Kidney (tissue), 13 donors: ENCODE measurements at regions not wholly inside any gene's neighbourhood (a gene's known extent, or its start where the extent isn't known, plus 50 kb on each side); places are given as distances from the start of the nearest gene placed in this dataset.
A peak's percentile ranks its signal among the peaks of the same experiment; 100 is the strongest.

Experiments
- DNase-seq, 5 donors: peaks; one replicate each; pipeline ENCODE4 v3.0.0-alpha.2; 2013 to 2020
- FAIRE-seq: peaks from 2 replicates; lab custom pipeline; 2012; peaks lifted over from hg19 to GRCh38; lab: Jason Lieb, UNC
- H3K27ac ChIP-seq, 2 donors: one replicate each; pipeline ENCODE4 v1.7.0; 2013; ENCODE audit warnings: low read depth in 2 of 2, low read length in 2 of 2, inconsistent platforms in 1 of 2
- H3K27me3 ChIP-seq: one replicate; pipeline ENCODE4 v1.7.1; 2013; ENCODE audit warnings: low read length, inconsistent platforms; ENCODE audit not compliant: control insufficient read depth, insufficient read depth
- H3K36me3 ChIP-seq, 3 donors: one replicate each; pipeline versions ENCODE4 v1.7.0 to v1.7.1; 2013; ENCODE audit warnings: low read length in 3 of 3, control low read depth in 1 of 3, inconsistent platforms in 1 of 3; ENCODE audit not compliant: insufficient read depth in 3 of 3, control insufficient read depth in 2 of 3
- H3K4me1 ChIP-seq, 3 donors: one replicate each; pipeline versions ENCODE4 v1.7.0 to v1.7.1; 2013; ENCODE audit warnings: low read length in 3 of 3, inconsistent platforms in 1 of 3, low read depth in 1 of 3; ENCODE audit not compliant: control insufficient read depth in 2 of 3, insufficient read depth in 2 of 3
- H3K4me3 ChIP-seq, 3 donors: one replicate each; pipeline versions ENCODE4 v1.7.0 to v1.8.1; 2013; ENCODE audit warnings: low read length in 3 of 3, control low read depth in 1 of 3, inconsistent platforms in 1 of 3
- H3K9ac ChIP-seq, 3 donors: one replicate each; pipeline versions ENCODE4 v1.7.0 to v1.7.1; 2013; ENCODE audit warnings: low read length in 3 of 3, control low read depth in 1 of 3, inconsistent platforms in 1 of 3
- H3K9me3 ChIP-seq, 3 donors: one replicate each; pipeline versions ENCODE4 v1.7.0 to v1.7.1; 2013; ENCODE audit warnings: low read length in 3 of 3, control low read depth in 1 of 3, inconsistent platforms in 1 of 3; ENCODE audit not compliant: control insufficient read depth in 2 of 3, insufficient read depth in 1 of 3
- intact Hi-C: fragments of 100-400 bp; cut with DNase I; formaldehyde crosslinking; loops from one replicate; pipeline ENCODE4 v1.11.1; 2022
- TF ChIP-seq, protein P1 (sequence below): IDR thresholded peaks from 3 replicates; pipeline ENCODE4 v1.5.1; 2012; ENCODE audit warnings: mild to moderate bottlenecking, moderate library complexity, borderline replicate concordance; ENCODE audit not compliant: insufficient read depth; ENCODE audit errors: extremely low read depth
- donor health status: control.
- donor health status: control.
- donor health status: control.
- donor health status: control.
- donor health status: control.
- donor health status: DM: yes; HTN: yes; CAD: no.
- donor health status: Normal renal cell carcinoma (clear cell type).

DNA sequence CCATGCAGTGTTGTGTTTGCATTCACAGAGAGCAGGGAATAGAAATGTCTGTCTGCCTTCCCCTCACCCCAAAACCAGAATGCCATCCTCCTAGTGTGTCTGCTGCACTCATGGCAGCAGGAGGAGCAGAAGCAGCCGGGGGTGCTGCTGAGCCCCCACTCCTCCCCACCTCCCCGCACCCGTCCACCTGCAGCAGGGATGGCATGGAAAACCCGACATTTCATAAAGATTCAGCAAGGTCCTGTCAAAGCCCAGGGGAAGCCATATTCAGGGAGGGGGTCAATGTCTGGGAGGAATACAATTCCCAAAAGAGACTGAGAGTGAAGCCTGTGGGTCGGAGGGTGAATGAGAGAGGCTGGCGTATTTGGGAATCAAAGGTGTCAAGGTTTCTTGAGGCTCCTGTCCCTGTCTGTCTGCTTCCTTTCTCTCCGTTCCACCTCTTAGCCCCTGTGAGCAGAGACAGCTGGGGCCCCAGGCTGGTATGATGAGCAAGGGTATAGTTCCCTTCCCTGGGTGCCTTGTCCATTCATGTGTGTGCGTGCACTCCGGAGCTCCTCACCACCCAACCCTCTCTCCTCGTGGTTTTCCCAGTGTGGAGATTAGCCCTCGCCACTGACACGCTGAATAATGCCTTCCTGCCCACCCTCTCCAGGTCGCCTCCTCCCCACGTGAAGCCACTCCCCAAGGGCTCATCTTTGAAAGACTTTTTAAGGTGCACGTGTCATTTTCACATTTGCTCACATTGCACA, 133.5 kb upstream of the ZNF236 start:
- no peak overlapping the region for H3K4me3 ChIP-seq
- H3K9ac ChIP-seq = no peak overlapping the region
- no peak for FAIRE-seq
- no peaks in the 10 kb centered on the region for H3K9me3 ChIP-seq
- H3K36me3 ChIP-seq = no peaks in the 10 kb centered on the region
- no peak overlapping the region for H3K27ac ChIP-seq
- intact Hi-C loops = no loop called here
- no peak for DNase-seq
- H3K4me1 ChIP-seq = peaks cover 0 to 3% (median 2%) of the 10 kb centered on the region in 3 donors
- H3K27me3 ChIP-seq = no peaks in the 10 kb centered on the region
- TF ChIP-seq, protein P1, sequence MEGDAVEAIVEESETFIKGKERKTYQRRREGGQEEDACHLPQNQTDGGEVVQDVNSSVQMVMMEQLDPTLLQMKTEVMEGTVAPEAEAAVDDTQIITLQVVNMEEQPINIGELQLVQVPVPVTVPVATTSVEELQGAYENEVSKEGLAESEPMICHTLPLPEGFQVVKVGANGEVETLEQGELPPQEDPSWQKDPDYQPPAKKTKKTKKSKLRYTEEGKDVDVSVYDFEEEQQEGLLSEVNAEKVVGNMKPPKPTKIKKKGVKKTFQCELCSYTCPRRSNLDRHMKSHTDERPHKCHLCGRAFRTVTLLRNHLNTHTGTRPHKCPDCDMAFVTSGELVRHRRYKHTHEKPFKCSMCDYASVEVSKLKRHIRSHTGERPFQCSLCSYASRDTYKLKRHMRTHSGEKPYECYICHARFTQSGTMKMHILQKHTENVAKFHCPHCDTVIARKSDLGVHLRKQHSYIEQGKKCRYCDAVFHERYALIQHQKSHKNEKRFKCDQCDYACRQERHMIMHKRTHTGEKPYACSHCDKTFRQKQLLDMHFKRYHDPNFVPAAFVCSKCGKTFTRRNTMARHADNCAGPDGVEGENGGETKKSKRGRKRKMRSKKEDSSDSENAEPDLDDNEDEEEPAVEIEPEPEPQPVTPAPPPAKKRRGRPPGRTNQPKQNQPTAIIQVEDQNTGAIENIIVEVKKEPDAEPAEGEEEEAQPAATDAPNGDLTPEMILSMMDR = no peak

DNA sequence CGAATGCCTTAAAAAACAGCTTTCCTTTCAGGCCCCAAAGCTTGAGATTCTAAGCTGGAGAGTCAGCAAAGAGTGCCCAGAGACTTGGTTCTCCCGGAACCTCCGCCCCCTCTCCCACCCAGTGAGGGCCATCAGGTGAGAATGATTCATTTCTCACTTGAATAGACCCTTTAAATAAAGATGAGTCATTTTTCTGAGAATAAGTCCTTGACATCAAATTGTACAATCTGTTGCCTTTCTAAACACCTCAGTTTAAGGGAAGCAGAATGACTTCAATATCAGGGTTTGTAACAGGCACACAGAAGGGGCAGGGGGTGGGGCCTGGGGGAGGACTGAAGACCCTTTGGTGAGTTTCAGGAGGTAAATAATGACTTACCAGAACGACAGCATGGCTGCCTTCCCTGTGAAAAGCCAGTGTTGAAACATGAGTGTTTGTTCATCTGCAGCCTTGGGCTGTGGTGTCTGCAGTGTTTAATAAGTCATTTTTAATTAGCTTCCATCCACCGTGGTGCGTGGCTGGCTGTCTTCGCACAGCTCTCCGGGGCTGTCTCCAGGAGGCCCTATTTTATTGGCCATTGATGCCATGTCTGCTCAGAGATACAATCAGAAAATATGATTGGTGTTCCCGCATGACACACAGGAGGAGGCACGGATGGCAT, 134.9 kb upstream of the ZNF236 start:
- peak overlapping the region in 1 of 2 donors; percentile 19 for H3K27ac ChIP-seq
- H3K9me3 ChIP-seq = no peaks in the 10 kb centered on the region
- H3K36me3 ChIP-seq = no peaks in the 10 kb centered on the region
- DNase-seq (no peak), FAIRE-seq (no peak)
- H3K4me3 ChIP-seq = no peak overlapping the region
- no peak overlapping the region for H3K9ac ChIP-seq
- TF ChIP-seq, protein P1 = no peak
- H3K4me1 ChIP-seq = peaks cover 0 to 3% (median 2%) of the 10 kb centered on the region in 3 donors
- intact Hi-C loops = no loop called here
- no peaks in the 10 kb centered on the region for H3K27me3 ChIP-seq

DNA sequence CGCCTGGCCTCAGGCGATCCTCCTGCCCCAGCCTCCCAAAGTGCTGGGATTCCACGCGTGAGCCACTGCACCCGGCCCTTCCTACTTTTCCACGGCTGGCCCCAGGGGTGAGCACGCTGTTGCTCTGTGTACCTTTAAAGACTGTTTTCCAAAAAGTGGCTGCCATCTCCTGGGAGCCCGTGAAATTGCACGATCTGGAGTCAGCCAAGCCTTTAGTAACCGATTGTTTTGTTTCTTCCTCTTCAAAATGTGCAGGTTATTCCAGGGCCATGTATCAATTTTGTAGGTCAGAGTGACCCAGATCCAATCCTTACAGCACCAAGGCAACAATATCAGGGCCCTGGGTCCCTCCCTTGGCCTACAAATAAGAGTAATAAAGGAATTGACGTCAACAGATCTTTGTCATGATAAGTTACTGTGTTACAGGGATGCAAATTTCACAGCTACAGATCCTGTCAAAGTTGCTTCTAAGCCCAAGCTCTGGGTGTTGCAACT, 135.6 kb upstream of the ZNF236 start:
- Histone ChIP-seq H3K9me3 (no peaks in the 10 kb centered on the region), H3K4me3 (no peak overlapping the region), H3K36me3 (no peaks in the 10 kb centered on the region), H3K27ac (peak overlapping the region; percentile 19 to 60), H3K9ac (no peak overlapping the region), H3K4me1 (peaks cover 0 to 3% (median 2%) of the 10 kb centered on the region in 3 donors), H3K27me3 (no peaks in the 10 kb centered on the region)
- TF ChIP-seq, protein P1 = peak; percentile 67
- intact Hi-C loops = no loop called here
- peak; percentile 6 for FAIRE-seq
- DNase-seq = peak in 4 of 5 donors; percentile 67 to 89 (median 76)
